Activated gamma-delta T cell treated with anti-CD3 and anti-CD28 coated beads, Interleukin-2, amount 50 U/mL, for 16 hours (primary cell): ENCODE measurements at regions not wholly inside any gene's neighbourhood (a gene's known extent, or its start where the extent isn't known, plus 50 kb on each side); places are given as distances from the start of the nearest gene placed in this dataset.
"Not testable (repeated sequence)": the region's sequence is repeated elsewhere in the genome, so short reads cannot be mapped to it uniquely, and the experiment has no call there.

ENCODE experiments used
- DNase-seq: peaks from one replicate; pipeline ENCODE4 v3.0.0-alpha.2; 2020; ENCODE audit warnings: low read depth

DNA sequence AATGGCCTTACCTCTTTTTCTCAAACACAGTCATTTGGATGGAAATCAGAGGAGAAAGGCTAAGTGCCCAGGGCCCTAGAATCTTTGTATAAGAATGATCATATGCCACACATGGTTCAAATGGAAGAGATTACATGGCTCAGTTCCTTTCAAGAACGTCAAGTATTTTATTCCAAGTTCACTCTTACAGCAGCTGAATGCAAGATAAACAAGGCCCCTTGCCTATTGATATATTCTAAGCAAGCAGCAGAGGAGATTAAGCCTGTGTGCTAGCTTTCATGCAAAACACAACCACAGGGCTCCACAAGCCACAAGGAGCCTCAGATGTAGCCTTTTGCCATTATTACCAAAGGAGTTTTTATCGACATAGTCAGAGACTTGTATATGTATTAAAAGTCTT is 55.3 kb upstream of the SLCO6A1 start:
- no peak for DNase-seq

DNA sequence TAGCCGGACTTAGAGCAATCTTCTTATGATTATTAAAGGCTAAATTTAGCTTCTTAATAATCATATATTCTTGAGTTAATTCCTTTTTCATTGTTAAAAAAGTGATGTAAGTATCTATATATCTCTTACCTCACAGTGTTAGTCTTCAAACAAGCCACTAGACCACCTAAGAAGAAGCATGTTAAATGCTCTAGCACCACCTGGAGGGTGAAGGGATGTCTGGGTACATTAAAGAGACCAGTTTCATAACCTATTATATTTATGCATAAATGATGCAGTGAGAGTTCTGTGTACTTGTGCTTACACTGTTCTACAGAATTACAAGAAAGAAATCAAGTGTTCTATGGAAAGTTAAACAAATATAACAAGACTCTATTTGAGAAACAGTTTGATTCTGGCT is 55.9 kb upstream of the SLCO6A1 start:
- no peak for DNase-seq

DNA sequence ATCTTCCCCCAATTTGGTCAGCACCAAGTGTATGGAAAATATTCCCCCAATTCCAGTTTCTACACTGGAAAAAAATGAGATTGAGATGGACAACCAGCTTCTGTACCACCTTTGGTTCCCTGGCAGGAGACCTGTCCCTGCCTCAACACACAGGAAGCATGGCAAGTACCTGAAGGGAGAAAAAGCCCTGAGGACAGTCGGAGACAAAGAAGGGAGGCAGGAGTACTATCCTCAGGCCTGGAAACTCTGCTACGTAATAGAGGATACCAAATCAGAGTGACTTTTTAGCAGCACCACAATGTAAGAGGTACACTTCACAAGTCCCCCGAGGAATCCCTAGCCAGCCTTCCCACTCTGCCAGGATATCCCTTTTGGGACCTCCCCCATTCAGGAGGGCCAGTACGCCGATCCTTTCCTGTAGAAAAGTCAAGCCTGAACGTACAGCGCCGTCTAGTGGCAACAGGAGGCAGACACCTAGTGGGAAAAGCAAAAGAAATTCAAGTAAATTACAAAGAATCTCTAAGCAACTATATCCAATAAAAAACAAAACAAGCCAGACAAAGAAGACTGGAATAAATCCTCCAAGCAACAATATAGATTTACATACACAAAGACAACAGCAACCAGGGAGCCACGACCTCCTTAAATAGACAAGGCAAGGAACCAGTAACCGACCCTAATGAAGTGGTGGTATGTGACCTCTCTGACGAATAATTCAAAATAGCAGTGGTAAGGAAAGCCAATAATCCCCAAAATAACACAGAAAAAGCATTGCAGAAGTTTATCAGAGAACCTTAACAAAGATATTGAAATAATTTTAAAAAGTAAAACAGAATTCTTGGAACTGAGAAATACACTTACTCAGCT is 63.3 kb upstream of the SLCO6A1 start:
- DNase-seq: no peak

DNA sequence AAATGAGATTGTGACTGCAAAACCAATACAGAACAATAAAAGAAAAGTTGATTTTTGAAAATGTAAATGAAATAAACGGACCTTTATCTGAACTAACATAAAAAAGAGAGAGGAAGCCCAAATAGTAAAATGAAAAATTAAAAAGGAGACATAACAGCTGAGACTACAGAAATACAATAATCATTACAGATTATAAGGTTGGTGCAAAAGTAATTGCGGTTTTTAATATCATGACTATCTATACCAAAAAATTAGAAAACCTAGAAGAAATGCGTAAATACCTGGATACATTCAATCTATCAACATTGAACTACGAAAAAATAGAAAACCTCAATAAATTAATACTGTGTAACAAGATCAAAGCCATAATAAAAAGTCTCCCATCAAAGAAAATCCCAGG is 71.9 kb upstream of the SLCO6A1 start:
- no peak for DNase-seq

DNA sequence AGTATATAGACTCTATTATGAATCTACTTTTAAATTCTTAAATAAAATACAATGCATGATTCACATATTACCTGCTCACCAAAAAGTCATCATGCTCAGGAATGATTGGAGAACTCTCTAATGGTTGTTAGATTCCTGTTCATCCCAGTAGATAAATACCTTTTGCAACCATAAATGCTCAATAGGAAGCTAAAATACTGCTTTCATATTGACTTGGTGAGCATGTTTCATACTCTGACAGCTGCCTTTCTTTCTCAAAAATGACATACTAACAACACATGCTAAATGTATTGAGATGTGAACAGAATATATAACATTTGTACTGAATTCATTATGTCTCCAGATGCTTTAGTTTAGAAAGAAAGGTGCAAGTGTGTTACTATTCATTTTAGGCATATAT is 79.6 kb upstream of the SLCO6A1 start:
- no peak for DNase-seq

DNA sequence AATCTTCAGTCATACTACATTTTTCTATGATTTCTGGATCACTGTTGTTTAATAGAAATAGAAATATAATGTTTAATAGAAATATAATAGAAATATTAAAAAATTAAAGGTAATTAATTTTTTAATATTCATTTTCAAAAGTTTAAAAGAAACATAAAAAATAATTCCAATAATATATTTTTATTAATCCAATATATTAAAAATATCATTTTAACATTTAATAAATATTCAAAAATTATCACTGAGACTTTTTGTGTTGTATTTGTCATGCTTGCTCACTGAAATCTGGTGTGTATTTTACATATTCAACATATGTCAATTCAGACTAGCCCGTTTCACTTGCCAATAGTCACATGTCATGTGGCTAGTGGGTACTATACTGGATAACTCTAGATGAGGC is 80.6 kb upstream of the SLCO6A1 start:
- DNase-seq: no peak

DNA sequence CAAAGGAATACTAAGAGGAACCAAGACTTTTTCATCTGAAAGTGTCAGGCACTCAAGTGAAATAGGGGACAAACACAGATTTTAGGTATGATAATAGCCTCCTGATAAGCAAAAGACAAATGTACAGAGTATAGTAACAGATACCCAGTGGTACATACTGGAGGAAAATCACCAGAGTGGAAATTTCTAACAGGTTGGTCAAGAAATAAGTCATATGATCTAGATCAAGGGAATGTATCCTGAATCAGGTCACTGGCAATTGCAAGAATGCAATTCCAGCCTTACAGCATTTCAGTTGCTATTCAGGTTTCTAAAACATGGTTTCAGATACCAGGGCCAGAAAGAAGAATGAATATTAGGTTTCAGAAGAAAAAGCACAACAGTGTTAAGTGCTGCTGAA is 82.2 kb upstream of the SLCO6A1 start:
- DNase-seq: no peak

DNA sequence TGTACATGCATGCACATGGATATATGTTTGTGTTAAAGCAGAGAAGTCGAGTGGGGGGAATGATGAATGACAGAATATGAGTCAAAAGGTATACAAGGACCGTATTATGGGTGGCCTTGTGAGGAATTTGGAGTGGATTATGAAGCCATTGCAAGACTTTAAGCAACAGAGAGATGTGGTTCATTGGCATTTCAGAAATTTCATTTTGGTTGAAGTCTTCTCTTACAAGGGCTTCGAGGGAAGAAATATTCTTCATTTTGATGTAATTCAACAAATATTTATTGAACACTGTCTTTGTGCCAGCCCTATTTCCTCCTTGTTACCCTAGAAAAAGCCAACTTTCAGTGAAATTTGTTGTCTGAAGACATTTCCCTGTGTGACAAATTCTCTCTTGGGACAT is 83.9 kb upstream of the SLCO6A1 start:
- no peak for DNase-seq

DNA sequence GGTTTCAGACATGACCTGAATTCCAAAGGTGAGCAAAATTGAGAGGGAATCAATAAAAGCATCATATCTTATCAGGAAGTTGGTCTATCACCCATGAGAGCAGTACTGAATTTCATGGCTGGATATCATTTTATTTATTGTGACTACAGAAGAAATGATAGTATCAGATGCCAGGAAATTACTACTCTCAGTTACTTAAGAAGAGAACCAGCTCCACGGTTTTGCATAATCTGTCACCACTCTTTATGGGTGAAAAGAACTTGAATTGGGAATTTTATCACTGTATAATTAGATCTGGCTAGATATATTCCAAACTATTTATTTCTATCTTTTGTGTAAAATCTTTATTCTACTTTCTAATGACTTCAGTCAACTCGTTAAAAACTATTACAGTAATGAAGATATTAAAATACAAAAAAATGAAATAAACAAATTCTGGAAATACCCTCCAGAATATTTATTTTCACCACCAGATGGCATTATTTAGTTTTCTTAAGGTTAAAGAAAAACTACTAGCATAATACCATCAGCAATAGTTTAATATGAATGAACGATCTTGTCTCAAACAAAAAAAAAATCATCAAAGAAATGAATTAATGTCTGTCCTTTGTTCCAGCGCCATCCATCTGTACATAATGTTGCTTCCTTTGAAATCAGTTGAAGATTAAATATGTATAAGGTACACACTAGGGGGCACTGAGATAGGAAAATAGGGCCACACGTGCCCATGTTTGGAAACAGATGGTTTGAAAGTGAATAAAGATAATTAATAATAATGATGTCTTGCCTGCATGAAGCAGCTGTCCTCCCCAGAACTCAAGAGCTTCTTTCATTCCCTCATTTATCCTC is 84.7 kb upstream of the SLCO6A1 start:
- DNase-seq: no peak

DNA sequence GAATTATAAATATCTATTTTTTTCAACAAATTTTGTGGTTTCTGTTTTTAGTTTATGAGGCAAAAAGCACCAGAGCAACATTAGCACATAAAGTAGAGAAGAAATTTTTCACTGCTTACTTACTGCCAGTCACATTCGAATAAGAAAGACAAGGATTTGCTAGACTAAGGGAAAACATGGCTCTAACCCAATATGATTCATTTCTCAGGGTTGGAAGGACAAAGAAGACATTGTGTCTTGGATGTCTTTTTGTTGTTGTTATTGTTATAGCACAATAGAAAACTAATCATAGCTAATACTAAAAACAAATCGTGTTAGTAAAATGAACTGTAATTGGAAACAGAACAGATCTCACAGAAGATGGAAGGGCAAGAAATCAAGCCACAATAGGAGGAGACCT is 90.9 kb upstream of the SLCO6A1 start:
- DNase-seq: no peak

DNA sequence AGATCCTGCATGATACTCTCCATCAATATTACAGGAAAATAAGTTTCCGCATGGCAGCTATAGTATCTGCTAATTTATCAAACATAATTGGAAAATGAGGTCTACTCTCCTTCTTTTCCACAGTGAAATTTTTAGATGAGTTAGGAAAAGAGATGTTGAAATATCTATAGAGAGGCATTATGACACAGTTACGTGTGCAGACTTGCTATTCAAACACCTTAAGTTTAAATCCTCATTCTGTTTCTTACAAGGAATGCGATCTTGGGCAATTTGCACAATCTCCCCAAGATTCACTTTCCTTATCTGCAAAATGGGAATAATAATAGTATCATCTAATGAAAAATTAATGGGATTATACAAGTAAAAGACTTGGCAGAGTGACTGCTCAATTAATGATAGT is 91.7 kb upstream of the SLCO6A1 start:
- DNase-seq: no peak

DNA sequence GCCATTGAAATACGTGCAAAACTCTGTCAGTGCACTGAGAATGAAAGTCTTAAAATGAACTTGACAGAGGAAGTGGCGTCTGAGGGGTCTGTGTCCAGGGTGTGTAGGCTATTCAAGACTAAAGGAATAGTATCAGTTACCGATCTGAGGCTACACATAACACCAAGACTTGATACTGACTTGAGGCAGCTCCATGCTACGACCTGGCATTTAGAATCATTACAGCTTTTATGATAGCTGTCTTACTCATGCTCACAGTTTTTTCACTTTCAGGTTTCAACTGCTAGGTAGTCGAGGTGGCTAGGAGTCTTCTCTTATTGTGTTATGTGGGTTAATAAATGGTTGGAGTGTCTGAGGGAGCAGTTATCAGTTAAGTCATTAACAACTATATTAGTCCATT is 92.8 kb upstream of the SLCO6A1 start:
- no peak for DNase-seq

DNA sequence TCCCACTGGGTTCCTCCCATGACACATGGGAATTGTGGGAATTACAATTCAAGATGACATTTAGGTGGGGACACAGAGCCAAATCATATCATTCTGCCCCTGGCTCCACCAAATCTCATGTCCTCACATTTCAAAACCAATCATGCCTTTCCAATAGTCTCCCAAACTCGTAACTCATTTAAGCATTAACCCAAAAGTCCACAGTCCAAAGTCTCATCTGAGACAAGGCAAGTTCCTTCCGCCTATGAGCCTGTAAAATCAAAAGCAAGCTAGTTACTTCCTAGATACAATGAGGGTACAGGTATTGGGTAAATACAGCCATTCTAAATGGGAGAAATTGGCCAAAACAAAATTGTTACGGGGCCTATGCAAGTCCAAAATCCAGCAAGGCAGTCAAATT is 93.8 kb upstream of the SLCO6A1 start:
- DNase-seq: not testable (repeated sequence)

DNA sequence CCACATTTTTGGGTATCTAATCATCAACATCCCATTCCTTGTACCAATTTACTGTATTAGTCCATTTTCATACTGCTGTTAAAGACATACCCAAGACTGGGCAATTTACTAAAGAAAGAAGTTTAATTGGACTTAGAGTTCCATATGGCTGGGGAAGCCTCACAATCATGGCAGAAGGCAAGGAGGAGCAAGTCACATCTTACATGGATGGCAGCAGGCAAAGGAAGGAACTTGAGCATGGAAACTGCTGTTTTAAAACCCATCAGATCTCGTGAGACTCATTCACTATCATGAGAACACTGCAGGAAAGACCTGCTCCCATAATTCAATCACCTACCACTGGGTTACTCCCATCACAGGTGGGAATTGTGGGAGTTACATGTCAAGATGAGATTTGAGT is 95.4 kb upstream of the SLCO6A1 start:
- DNase-seq: no peak

DNA sequence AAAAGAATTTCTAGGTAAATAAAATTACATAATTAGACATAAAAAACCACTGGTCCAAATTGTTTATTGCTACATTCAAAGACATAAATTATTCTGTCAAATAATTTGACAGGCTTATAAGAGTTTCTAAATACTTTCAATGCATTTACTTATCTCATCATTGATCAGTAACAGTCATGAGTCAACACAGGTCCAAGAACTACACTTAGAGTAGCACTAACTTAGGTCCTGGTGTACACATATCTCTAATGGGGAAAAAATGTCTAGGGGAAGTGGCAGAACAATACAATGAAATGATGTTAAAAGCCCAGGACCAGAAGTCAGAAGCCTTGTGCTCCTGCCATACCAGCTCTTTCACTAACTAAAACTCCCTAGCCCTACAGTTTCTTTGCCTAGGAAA is 96.5 kb upstream of the SLCO6A1 start:
- DNase-seq: no peak

DNA sequence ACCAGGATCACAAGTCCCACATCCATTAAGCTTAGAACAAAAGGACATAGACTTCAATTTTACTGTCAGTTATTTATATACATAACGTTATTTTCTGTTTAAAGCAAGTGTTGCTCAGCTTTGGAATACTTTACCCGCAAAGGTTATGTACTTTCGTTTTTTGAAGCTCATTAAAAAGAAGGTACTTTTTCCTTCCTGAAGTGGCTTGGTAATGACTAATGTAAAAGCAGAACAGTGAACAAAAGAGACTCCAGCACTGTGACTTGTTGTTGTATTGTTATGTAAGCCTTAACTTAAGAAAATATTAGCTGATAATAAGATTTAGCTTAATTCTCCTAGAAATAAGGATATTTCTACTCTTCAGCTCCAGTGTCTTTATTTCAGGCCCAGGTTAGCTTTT is 97.3 kb upstream of the SLCO6A1 start:
- no peak for DNase-seq

DNA sequence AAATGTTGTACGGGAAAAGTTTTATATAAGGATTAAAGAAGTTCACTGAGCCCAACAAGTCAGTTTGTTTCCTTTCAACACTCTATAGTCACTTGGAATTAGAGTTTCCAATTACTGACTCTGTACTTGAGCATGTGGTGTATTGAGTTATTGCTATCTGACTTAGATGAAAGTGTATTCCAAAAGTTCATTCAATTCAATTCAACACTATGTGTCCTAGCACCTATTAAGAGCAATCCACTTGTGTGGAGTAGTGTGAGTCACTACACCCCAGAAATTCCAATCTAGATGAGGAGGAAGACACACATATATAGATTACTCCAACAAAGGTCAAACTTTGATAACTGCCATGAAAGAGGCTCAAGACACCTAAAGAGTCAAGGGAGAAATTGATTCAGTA is 98.2 kb upstream of the SLCO6A1 start:
- no peak for DNase-seq

DNA sequence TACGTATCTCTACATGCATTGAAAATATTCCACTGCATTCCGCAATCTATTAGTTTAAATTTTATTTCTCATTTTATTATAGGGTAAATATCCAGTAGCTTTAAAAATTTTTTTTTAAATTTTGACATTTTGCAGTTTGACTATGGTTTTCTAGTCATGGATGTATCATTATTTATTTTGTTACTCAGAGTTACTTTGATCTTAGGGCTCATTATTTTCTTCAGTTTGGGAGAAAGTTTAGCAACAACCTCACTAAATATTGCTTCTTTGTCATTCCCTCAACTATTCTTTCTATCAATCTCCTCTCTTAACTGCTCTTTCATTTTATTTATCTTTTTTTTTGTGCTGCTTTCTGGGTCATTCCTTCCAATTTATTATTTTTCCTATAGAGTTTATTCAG is 100.5 kb upstream of the SLCO6A1 start:
- no peak for DNase-seq

DNA sequence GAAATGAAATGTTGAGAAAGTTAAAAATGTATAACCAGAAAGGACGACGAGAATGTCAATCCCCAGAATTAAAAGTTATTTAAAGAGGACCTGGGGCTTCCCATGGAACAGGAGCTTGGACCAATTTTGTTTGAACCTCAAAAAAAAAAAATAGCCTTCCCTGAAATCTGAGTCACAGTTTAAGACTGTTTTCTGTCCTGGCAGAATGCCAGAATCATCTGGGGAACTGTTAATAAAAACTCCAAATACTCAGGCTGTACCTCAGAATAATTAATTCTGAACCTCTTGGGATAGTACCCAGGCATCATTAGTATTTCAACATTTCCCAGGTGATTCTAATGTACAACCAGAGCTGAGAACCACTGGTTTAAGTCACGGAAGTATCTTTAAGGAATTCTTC is 102.2 kb upstream of the SLCO6A1 start:
- DNase-seq: no peak

DNA sequence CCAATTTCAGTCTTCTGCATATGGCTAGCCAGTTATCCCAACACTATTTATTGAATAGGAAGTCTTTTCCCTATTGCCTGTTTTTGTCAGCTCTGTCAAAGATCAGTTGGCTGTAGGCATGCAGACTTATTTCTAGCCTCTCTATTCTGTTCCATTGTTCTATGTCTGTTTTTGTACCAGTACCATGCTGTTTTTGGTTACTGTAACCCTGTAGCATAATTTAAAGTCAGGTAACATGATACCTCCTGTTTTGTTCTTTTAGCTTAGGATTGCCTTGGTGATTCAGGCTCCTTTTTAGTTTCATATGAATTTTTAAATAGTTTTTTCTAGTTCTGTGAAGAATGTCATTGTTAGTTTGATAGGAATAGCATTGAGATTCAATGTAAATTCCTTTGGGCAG is 104.9 kb upstream of the SLCO6A1 start:
- DNase-seq: no peak

DNA sequence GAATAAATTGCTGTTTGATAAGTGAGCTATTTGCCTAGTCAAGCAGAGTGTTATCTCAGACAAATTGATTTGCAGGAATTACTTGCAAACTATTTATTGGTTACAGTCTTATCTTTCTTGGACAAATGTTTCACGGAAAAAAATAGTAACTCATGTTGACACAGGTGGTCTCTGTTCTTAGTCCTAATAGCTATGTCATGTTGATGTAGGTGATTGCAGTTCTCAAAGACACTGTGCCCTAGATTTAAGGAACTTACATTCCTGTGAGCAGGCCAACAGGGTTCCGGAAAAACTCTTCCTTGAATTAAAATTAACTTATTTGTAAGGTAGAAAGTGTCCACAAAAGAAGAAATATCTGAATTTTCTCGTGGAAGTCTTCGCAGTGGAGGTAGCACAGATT is 109.6 kb upstream of the SLCO6A1 start:
- no peak for DNase-seq

DNA sequence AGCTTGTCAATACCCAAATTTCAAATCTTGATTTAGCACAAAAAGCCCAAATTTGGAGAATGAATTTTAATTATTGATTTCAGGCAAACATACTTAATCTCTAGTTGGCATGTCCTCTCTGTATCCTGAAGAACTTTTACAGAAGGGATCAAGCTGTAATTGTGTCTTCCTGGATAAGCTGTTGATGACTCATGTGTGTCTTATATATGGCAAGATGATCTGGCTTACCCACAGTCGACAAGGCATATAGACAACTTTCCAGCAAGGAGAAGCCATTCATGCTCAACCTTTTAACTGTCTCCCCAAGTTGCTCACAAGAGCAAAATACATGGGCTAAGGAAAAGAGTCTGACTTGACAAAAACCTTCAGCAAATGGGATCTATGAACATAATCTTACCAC is 112.5 kb upstream of the SLCO6A1 start:
- DNase-seq: no peak

DNA sequence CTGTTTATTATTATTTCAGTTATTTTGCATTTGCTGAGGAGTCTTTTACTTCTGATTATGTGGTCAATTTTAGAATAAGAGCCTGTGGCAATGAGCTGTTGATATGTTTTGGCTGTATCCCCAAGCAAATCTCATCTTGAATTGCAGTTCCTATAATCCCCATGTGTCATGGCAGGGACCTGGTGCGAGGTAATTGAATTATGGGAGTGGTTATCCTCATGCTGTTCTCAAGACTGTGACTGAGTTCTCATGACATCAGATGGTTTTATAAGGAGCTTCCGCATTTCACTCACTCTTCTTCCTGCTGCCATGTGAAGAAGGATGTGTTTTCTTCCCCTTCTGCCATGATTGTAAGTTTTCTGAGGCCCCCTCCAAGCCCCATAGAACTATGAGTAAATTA is 114.9 kb upstream of the SLCO6A1 start:
- no peak for DNase-seq
